GM19328 (cell line): ENCODE measurements at regions not wholly inside any gene's neighbourhood (a gene's known extent, or its start where the extent isn't known, plus 50 kb on each side); places are given as distances from the start of the nearest gene placed in this dataset.

Experiments used
- ATAC-seq: cut with Tn5 transposase; IDR thresholded peaks from one replicate; pipeline ENCODE4 v1.9.1; 2021; ENCODE audit warnings: mild to moderate bottlenecking, moderate library complexity; ENCODE audit not compliant: unreplicated experiment

- no peak for ATAC-seq
Observed at GRCh38 chr13:106433066-106433465, 102.4 kb downstream of the EFNB2 start.

GRCh38 chr13:106432636-106433035 lies 102.8 kb downstream of the EFNB2 start:
- ATAC-seq: no peak

GRCh38 chr13:106426909-106427308 lies 108.6 kb downstream of the EFNB2 start:
- ATAC-seq: no peak

DNA sequence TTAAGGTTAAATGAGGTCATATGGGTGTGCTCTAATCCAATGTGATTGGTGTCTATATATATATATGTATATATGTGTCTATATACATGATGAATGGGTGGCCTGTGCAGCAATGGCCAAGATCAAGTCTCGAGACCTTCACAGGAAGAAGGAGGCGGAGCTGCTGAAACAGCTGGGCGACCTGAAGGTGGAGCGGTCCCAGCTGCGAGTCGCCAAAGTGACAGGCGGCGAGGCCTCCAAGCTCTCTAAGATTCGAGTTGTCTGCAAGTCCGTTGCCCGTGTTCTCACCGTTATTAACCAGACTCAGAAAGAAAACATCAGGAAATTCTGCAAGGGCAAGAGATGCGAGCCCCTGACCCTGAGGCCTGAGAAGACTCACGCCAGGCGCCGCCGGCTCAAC lies 109.8 kb downstream of the EFNB2 start:
- no peak for ATAC-seq

- no peak for ATAC-seq
Observed at GRCh38 chr13:106424805-106425204, 110.7 kb downstream of the EFNB2 start.

DNA sequence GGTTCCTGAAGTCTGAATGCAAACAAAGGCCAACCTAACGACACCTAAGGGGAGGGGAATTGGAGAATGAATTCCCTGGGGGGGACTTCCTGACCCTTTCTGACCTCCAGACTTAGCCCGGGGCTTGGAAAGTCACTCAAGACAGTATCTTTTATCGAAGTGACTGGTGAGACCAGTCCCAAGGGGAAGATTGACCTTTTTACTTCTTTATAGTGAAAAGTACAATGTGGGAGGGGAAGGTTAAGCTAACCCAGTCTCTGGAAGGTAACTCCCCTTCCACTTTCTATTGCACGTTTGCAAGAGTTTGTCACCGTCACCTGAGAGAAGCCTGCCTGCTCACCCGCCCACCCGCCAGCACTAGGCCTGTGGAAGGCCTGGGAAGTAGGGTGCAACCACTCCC lies 111.9 kb downstream of the EFNB2 start:
- ATAC-seq: no peak

DNA sequence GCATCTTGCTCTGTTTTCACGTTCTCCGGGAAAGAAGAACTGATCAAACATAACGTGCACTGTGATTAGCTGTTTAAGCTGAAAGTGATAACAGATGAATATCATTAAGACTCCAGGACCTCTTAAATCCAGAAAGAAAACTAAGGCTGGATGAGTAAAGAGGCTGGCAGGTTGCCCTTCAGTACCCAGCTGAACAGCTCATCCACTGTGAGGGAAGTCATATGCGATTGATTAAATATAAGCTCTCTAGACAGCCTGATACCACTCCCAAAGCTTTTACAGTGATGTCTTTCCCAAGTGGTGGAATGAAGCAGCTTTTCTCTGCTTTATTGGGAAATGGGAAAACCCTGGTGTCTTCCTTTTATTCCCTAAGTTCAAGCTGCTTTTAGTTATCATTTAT lies 116.9 kb downstream of the EFNB2 start:
- no peak for ATAC-seq

DNA sequence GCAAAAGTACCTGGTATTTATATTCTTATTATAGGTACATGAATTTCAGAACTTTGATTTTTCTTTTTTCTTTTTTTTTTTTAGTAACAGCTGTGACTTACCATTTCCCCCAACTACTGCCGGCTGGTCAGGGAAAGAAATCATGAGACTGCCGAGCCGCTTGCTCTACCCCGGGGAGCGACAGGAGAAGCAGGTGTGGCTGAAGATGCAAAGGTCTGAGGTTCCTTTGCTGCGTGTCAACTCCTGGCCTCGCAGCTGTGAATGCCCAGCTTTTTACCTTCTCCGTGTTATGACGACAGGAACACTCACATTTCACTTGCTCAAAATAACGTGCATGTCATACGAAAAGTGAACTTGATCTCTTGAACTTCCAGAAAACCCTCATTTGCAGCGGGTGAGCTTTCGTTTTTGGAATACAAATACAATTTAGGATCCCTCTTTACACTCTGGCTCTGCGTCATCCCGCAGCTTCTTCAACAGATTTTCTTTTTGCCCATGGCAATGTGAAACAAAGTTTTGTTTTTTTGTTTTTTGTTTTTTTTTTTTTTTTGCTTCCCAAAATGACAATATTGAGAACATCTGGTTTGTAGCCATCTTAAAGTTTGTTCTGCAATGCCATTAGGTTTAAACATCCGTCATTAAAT lies 117.9 kb downstream of the EFNB2 start:
- ATAC-seq: no peak

DNA sequence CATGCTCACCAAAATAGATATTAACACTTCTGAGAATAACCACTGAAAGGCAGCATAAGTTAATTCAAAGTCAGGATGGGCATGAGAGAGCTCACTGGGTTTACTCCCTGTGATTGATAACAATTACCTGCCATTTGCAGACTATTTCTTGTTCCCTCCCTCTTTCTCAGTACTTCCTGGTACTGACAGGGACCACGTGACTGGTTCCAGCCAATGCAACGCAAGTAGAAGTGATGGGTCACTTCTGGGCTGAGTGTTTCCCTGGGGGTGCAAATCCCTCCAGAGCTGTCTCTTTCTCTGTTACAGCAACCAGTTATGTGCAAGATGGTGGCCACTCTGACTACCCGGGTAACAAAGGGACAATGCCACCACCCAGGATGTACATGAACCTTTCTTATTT lies 118.8 kb downstream of the EFNB2 start:
- no peak for ATAC-seq

GRCh38 chr13:106415971-106416370 lies 119.5 kb downstream of the EFNB2 start:
- no peak for ATAC-seq

- ATAC-seq: no peak
Observed at GRCh38 chr13:106415442-106415841, 120.0 kb downstream of the EFNB2 start.

DNA sequence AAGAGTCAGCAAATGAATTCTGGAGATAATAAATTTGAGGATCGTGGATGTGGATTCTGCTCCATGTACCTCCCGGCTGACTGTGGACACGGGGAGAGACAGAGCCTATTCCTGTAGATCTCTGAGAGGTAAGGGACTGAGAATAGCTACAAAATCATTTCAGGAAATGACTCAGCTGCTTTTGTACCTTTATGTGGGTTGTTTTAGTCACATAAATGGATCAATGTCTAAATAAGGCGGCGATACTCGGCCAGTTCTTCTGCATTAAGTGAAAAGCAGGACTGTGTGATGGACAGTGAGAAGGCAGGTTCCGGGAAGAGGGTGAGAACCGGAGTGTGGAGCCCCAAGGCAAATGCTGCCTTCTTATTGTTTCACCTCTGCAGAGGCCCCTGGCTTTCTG lies 128.1 kb downstream of the EFNB2 start:
- no peak for ATAC-seq

DNA sequence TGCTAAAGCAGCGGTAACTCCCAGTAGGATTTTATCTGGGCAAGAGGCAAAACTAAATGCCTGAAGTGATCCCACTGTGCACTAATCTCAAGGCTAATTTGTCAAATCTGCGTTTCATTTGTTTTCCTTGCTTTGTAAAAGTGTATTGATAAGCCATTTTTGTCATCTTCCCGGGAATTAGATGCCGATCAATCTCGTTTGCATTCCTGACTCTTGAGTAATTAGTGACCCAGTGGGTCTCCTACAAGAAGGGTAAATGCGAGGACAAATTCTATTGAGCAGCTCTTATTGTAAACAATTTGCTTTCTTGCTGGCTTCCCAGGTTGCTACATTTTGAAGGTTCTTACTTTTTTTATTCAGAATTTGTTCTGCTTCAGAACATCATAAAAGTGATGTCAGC lies 129.7 kb downstream of the EFNB2 start:
- no peak for ATAC-seq

GRCh38 chr13:106403280-106403679 lies 132.2 kb downstream of the EFNB2 start:
- ATAC-seq: no peak

GRCh38 chr13:106402866-106403265 lies 132.6 kb downstream of the EFNB2 start:
- ATAC-seq: no peak

DNA sequence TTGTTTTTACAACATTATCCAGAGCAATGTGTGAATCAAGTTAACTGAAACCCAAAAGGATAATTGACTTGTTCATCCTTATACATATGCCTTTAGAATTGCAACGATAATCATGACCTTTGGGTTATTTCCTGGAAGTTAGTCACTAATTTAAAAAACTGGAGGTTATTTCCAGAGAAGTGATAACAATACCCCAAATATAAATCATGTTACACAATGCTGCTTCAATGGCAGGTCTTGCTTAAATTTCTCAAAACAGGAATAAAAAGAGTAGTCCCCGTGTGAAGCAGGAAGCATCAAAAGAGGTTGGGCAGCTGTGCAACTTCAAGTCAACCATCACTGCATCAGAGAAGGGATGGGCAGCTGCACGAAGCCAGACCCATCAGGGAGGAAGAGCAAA lies 134.4 kb downstream of the EFNB2 start:
- ATAC-seq: no peak

GRCh38 chr13:106400289-106400688 lies 135.2 kb downstream of the EFNB2 start:
- ATAC-seq: no peak

- ATAC-seq: no peak
Observed at GRCh38 chr13:106398289-106398688, 137.2 kb downstream of the EFNB2 start.

DNA sequence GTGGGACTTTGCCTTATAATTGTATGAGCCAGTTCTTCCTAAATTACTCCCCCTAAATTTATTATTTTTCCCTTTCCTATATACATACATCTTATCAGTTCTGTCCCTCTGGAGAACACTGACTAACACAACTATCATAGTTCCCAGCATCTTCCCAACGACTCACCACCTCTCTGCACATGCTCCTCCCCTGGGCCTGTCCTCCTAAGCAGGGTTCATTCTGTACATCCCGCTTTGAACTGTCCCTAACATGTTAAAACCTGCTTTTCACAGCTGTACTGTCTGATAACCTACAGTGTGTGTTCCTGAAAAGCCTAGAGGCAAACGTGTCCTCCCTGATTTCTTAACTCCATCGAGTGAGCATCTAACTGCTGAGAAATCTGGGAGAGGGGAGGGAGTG lies 141.7 kb downstream of the EFNB2 start:
- no peak for ATAC-seq

DNA sequence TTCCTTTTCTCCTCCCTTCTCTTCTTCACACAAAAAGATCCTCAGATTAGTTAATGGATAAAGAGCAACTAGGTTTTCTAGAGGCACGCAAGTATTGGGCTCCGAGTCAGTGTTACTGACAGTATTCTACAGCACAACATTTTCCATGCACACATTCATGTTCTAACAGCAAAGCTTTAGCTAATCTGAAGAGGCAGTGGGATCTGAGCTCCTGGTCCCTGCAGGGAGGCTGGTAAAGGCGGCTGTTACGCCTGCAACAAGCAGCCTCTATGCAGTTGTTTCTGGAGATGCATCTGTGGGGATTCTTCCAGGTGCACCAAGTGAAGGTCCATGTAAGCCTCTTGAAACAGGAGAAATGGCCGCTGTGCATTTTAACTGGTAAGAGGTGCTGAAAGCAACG lies 143.8 kb downstream of the EFNB2 start:
- ATAC-seq: no peak

DNA sequence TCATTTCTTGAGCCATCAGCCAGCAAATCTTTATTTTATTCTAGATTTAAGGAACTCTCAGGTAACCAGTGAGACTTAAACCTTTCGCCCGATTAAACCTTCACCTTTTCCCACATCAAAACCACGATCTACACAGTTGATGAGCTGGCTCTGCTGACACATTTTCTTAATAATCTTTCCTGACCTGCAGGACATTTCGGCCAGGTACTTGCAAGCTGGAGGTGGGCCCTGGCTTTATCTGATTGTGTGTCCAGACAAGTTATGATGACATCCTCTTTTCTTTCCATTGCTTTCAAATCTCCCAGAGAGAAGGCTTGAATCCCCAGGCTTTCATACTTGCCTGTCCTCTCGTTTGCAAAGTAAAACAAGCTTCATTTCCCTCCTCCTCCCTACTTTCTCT lies 144.2 kb downstream of the EFNB2 start:
- ATAC-seq: no peak

DNA sequence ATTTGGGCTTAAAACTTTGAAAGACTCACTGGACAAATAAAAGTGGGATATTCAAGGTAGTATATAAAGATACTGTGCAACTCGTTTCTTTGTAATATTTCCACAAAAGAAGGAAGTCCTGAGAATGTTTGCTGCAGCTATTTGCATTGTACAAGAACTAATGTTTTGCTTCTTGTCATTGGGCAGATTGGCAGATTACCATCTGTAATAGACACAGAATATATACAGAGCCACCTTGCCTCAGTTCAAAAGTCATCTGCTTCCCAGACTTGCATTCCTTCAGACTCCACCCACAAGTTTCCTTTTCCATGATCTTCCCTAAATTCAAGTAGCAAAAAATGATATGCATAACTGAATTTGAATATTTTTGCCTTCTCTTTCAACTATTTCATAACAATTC lies 145.1 kb downstream of the EFNB2 start:
- ATAC-seq: no peak

DNA sequence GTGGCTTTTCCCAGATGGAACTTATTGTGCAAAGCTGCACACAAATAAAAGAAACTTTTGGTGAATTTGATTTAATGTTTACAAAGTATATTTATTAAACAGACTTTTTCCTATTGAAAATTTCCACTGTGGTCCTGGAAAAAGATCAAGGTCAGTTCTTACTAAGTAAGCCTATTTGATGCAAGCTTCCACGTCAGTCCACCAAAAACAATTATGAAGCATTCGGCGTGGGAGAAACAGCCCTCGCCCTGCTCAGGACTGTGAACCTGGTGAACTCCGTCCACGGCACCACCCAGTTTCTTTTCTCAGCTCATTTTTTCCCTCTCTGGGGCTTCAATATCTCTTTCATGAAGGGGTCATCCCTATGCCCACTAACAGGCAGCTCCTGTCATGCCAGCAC lies 149.8 kb downstream of the EFNB2 start:
- ATAC-seq: no peak

DNA sequence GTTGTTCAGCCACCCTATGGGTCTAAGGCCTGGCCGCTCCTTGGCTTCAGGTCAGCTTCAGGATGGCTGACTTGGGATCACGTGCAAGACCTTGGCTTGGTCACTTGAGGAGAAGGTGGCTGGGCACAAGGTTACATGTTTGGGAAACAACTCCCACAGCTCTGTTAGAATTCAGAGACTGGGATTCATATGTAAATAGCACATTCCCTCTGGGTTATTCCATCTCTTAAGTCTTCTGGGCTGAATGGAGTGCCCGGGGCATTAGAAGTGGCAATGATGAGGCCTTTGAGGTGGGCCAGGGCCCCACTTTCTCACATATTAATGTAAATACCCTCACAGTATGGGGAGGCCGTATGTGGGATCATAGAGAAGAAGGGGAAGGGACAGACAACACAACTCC lies 150.9 kb downstream of the EFNB2 start:
- no peak for ATAC-seq
